GM12873 (cell line): ENCODE measurements at regions not wholly inside any gene's neighbourhood (a gene's known extent, or its start where the extent isn't known, plus 50 kb on each side); places are given as distances from the start of the nearest gene placed in this dataset.

ENCODE experiments used
- CTCF ChIP-seq: IDR thresholded peaks from 2 replicates; pipeline ENCODE4 v1.5.1; 2012; ENCODE audit warnings: low read depth, mild to moderate bottlenecking, moderate library complexity, low read length, control low read depth; ENCODE audit not compliant: insufficient read depth; ENCODE audit errors: missing control alignments

- no peak for TF ChIP-seq CTCF
Observed at GRCh38 chr6:134724771-134725340, 225.0 kb downstream of the ALDH8A1 start.

- no peak for TF ChIP-seq CTCF
Observed at GRCh38 chr6:134723081-134723871, 226.6 kb downstream of the ALDH8A1 start.

GRCh38 chr6:134722200-134722870, 227.6 kb downstream of the ALDH8A1 start:
- TF ChIP-seq CTCF = no peak

GRCh38 chr6:134721060-134721405, 228.9 kb downstream of the ALDH8A1 start:
- no peak for TF ChIP-seq CTCF

- no peak for TF ChIP-seq CTCF
Observed at GRCh38 chr6:134720353-134721059, 229.4 kb downstream of the ALDH8A1 start.

GRCh38 chr6:134719911-134720310, 230.0 kb downstream of the ALDH8A1 start:
- TF ChIP-seq CTCF = no peak

- TF ChIP-seq CTCF = no peak
Observed at GRCh38 chr6:134719286-134719685, 230.6 kb downstream of the ALDH8A1 start.
